ENCODE measurements at regions not wholly inside any gene's neighbourhood (a gene's known extent, or its start where the extent isn't known, plus 50 kb on each side); places are given as distances from the start of the nearest gene placed in this dataset.

DNA sequence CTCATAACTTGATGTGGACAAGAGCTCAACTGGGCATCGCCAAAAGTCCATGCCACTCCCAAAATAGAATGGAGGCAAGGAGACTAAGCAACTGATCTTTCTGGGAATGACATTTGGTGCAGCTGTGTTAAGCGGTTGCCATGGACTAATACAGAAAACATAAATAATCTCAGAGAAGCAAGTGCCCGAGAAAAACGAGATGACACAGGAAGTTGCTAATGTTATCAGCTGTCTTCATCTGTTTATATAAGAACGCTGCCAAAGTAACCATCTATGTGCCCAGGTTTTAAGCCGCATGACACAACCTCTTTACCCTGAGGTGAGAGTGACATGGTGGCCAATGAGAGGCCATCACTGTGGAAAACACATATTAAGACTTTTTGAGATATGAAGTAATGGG, 54.9 kb upstream of the SACS start:
- DNase-seq, result peak; percentile 66

DNA sequence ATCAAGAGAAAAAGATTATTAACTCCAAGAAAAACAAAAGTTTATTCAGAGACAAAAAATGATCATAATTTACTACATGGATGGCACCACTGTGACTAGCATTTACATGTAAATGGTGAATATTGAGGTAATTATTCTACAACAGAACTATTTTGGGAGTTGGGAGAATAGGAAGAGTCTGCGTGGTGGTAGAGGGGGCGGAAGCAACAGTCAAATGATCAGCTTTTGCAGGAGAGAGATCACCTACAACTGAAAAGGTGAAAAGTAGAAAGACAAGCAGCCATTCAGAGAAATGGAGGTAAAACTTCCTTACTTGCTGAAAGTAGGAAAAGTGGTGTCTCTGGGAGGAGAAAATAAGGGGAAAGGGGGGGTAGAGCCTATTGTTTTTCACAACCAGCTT, 62.8 kb upstream of the SACS start:
- no peak for DNase-seq

DNA sequence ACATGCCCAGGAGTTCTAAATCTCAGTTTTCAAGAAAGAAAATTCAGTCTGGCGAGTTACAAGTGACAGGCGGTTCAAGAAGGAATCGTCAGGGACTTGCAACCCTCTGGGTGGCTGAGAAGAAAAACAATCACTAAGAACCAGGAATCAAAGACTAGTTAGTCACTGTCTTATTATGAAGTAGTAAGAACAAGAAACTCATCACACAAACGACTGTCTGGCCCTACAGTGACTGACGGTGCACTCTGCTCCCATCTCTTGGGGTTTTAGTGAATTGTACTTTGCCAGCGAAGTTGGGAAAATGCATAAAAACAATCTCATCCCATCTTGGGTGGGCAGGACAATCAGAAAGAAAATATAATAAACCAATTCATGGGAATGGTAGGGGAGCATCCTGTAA, 63.7 kb upstream of the SACS start:
- no peak for DNase-seq

DNA sequence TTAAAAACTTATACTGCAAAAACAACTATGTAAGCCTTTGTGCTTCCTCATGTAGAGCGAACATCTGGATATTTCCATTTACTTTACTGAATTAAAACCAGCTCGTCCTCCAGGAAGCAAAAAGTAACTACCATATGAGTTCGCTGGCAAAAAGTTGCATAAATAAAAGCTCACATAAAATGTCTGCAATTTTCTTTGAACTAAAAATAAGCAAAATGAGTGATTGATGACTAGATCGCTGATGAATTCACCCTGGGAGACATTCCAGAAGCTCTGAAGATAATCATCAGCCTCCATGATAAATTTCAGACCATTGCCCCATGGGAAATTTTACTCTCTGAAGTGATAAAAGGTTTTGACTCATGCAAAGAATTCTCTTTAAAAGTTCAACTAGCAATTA, 67.3 kb upstream of the SACS start:
- DNase-seq, result no peak

DNA sequence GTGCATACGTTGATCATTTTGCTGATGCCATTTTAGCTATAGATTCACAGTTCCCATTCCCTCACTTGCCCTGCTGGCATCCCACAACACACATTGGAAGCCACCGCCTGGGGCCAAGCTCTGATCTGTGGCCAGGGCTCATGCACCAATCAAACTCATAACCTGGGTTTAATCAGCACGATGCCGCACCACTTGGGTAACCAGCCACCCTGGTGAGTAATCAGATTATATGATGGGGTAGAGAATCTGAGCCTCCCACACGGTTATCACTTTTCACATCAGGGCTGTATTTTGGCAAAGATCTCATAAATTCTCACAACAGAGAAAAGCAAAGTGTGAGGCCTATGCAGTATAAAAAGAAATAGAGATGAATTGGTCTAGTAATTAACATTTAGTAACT, 66.0 kb upstream of the TNFRSF19 start:
- DNase-seq, result no peak

DNA sequence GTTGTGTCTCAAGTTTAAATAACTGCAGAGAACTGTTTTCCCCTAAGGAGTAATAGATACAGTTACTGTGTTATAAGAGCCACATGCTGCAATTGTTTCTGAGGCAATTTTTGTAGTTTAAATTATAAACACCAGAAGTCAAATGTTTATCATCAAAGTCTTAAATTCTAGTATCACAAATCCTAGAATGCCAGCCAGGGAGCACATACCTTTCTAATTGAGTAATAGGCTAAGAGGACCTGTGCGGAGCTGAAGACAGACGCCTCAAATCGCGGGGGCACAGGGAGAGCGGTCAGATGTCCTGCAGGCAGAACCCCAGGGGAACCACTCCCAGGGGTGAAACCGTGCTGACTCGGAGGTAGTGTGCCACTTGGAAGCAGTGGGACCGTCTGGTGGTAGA, 65.2 kb upstream of the TNFRSF19 start:
- no peak for DNase-seq

DNA sequence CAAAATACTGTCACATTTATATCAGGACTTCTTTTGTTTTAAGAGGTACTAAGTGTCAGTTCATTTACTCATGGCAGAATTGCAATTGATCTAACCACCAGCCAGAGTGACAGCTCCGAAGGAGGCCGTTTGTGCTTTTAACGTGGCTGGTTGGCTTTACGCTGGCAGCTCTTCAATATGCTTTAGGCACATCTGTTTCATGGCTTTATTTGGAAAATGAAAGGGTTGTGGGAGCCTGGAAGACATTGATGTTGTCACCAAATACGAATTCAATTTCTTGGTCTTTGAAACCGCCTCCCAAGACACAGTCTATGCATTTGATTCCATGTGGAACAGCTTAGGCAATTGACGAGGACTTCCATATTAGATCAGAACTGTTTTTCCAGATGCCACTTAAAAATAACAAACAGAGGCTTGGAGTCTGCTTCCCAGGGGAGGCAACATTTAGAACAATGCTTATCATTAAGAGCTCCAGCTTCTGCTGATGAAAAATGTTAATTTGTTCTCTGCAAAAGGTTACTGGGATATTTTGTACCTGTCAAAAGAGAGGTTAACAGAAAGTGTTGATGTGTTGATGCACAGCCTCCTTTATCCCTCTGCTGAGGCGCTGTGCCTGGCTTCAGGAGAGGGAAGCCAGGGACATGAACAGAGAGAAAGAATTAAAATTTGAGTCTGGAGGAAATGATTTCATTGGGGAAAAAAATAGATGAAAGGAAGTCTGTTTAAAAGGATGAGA, 64.0 kb upstream of the TNFRSF19 start:
- DNase-seq, result no peak

DNA sequence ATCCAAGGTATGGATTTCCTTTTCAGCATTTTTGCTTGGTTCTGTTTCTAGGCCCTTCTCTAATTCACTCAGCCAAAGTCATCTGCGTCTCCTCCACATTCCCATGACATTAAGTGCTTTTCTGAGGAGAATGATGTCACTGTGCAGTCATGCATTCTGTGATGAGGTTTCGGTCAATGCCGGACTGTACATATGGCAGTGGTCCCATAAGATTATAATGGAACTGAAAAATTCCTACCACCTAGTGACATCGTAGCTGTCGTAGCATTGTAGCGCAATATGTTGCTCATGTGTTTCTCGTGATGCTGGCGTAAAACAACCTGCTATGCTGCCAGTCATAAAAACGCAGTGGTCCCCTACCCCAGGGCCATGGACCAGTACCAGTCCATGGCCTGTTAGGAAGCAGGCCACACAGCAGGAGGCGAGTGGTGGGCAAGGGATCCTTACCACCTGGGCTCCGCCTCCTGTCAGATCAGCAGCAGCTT, 63.4 kb upstream of the TNFRSF19 start:
- no peak for DNase-seq

DNA sequence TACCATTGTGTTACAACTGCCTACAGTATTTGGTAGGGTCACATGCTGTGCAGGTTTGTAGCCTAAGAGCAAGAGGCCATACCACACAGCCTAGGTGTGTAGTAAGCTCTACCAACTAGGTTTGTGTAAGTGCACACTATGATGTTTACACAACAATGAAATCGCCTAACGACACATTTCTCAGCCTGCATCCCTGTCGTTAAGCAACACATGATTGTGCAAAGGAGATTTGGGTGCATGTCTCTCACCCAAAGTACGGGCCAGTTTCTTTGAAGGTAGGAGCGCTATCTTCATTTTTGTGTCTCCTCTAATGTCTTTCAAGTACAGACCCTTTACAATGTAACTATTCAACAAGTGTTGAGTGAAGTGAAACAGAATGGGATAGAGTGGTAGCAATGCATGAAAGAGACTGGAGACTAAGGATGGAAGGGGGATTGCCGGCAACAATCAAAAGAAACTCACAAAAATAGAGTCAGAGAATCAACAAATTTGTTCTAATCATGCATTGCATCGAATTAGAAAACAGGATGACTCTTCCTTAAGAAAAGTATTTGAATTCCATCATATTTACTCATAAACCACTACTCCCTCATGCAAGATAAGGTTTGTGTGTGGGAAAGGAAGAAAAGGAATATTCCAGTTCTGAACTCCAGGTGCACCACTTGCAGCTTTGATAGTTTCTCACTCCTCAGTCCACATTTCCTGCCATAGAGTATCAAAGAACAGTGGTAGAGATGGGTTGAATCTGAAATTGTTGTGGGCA, 60.2 kb upstream of the TNFRSF19 start:
- DNase-seq, result no peak

DNA sequence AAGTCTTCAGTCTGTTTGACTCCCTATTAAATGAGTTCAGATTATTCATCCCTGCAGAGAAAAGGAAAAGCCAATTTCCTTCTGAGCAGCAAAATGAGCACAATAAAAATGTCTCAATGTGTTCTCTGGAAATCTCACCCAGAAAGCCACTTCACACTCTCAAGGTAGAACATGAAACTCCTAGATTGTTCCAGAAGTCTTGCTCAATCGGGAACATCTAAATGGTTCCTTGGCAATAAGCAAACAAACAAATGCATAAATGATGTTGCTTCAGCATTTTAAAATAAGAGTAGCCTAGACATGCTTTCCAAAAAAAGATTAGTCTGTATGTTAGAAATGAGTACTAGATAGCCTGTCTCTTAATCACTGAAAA, 59.7 kb upstream of the TNFRSF19 start:
- no peak for DNase-seq

DNA sequence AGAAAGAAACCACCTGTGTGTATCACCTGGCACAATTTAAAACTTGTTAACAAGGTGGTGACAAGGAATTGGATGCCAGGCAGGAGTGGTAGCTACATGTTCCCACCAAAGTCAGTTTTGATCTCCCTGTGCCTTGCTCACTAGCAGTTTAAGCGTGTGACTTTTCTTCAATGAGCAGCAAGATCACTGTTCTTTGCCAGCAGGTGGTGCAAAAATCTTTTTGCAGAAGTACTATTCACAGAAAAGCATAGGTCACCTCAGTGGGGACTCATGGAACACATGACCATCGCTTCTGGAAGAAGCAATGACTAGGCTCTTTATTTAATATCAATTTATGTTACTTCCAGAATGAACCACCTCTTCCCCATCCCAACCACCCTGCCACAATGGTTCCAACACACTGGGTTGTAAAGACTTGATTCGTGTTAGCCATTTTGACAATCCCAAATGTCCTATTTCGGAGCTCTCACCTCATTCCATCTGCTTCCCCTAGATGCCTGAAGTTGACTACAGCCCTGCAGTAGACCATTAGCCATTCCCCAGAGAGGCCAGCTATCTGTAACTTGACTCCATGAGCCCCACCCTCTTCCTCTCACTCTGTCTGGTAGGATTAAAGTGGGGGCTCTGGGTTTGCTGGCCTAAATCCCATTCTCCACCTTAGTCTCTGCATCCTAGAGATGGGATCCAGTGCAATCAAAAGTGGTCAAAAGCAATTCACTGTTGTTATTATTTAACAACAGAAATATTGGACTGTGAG, 59.1 kb upstream of the TNFRSF19 start:
- DNase-seq, result peak; percentile 20

DNA sequence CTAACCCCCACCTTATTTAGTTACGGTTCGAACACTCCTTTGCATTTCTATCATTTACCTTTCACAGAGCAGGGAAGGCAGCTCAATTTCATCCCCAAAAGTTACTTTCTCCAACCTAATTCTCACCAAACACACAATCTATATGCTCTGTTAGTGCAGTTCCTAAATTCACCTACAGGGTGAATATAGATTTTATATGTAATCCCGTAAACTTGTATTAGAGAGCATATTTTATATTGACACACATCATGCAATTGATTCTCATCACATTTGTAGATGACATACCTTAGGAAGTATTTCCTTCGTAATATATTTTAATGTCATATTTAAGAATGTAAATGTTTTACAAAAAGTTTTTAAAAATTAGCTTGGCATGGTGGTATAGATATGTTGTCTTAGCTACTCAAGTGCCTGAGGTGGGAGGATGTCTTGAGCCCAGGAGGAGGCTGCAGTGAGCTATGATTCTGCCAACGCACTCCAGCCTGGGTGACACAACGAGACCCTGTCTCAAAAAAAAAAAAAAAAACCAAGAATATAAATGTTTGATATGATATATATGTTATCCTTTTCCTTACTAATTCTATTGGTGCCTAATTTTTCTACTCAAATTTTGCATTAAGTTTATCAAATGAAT, 57.3 kb upstream of the TNFRSF19 start:
- no peak for DNase-seq

DNA sequence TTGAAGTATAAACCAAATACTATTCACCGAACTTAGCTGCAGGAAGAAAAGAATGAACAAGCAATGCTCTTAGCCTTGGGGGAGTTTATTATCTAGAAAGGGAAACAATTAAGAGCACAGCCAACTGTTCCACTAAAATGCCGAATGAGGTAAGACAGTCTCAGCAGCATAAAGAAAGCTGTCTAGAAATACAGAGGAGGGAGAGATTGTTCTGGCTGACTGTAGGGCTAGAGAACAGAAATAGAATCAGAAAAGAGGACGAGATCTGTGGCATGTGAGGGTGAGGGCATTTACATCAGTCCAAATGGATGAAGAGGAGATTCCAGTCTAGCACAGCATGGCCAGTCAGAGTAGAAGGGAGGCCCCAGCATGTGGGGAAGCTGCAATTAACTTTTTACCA, 56.8 kb upstream of the TNFRSF19 start:
- no peak for DNase-seq

DNA sequence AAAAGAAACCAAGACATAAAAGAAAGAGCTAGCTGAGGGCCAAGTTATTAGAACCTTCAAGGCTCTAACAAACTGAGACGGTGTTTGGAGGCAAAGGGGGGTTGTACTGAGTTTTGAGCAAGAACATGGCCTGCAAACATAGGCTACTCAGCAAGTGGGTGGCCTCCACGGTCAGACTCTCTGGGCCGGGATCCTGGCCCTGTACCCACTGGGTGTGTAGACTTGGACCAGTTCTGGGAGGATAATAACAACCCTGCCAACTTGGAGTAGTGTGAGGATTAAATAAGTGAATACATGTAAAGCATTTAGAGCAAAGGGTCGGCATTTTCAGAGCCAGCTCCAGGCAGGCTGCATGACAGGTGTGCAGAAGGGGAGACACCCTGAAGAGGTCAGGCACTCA, 56.1 kb upstream of the TNFRSF19 start:
- no peak for DNase-seq

DNA sequence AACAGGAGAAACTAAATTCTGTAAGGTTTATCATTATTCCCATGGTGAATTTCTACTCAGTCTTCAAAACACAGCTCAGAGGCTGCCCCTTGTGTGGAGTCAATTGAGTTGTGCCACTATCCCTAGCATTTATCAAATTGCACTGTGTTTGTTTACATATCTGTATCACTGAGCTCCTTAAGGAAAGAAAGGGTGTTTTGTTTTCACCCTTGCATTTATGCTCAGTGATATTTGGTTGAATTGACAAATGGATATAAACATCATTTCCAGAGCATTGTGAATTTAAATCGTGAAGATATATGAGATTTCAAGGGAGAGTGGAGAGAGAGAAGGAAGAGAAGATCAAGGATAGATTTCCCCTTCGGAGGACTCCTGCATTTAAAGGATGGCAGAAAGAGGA, 55.1 kb upstream of the TNFRSF19 start:
- no peak for DNase-seq

DNA sequence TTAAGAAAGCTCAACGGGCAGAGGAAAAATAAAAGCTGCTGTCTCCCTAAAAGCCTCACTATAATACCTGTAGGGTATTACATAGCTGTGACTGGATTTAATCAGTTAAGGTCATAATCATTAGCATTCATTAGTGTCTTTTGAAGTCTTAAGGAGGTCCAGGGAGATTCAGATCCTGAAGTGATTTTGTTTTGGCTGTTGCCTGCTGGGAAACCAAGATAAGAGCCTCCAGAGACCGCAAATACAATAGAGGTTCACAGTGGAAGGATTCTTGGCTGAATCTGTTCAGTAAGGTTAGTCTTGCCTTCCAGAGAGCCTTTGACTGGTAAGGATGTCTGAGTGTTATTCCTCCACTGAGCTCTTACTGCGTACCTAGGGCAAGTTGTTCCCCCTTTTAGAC, 54.0 kb upstream of the TNFRSF19 start:
- no peak for DNase-seq

DNA sequence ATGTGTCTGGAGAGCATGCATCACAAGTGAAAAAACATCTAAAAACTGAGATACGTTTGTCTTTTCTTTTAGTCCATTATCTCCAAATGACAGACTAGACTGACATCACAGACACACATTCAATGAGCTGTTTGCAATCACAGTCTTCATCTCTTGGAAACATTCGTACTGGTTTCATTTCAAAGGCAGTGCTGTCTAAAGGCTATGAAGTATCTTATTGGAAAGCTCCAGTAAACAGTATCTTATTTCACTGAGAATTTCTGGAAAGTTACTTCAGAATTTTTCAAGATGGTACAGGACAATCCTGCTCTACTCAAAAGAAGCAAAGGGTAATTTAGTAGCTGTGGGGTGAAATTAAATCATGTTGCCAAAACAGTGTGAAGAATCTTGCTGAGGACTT, 53.5 kb upstream of the TNFRSF19 start:
- no peak for DNase-seq

DNA sequence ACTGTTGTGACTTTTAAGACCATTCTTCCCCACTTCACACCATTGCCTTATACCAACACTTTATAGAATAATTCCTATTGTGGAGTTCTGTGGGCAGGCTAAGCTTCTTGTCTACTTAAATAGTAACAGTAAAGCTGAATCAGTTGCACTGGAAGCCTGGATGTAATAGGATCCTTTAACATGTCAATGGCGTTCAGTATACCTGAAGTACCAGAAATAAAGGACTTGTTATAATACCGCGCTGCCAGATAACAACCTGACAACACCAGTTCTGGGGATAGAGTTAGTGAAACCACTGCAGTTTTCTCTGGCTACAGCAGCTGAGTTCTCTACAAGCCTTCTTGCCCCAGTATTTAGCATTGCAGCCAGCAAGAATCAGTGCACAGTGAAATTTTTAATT, 52.0 kb upstream of the TNFRSF19 start:
- no peak for DNase-seq

Measured in NCI-H1092 treated with DMSO at 0.1 percent for 48 hours (cell line).